Heart left ventricle (tissue), 13 donors: ENCODE measurements at regions not wholly inside any gene's neighbourhood (a gene's known extent, or its start where the extent isn't known, plus 50 kb on each side); places are given as distances from the start of the nearest gene placed in this dataset.

Experiments
- CTCF ChIP-seq, 12 donors: fragments of 200-600 bp; sonication (generic) in 4 of 12; IDR thresholded peaks; one replicate each; pipeline versions ENCODE4 v1.5.0 to v1.8.0; 2018 to 2022; ENCODE audit warnings: antibody characterized with exemption in 12 of 12, mild to moderate bottlenecking in 5 of 12
- POLR2A ChIP-seq, 2 donors: fragments of 450-650 bp; IDR thresholded peaks; one replicate each; pipeline ENCODE4 v1.6.1; 2017; ENCODE audit warnings: antibody characterized with exemption in 2 of 2, mild to moderate bottlenecking in 2 of 2, moderate library complexity in 2 of 2
- donor health status: ischemic (EF 13 %, LVEDD 7.1; RV severe dilation, severe dysfunction).
- donor health status: DM: no; HTN: yes; CAD: no.
- donor health status: DM: no; HTN: no; CAD: no.
- donor health status: ischemic (EF 25% LVEDD 6.9; RV normal size, moderate dysfunction).
- donor health status: ischemic (EF 25% LVEDD 5.7; RV mildly dilated, moderate dysfunction).
- donor health status: ischemic (EF 35%, LVEDD 5.7; RV mildly dilated, moderate dysfunction).
- donor health status: nonischemic (EF 11% LVEDD 7.7; RV severe dilation, severe dysfunction).
- donor health status: DM: yes; HTN: yes; CAD: no.
- donor health status: PGD.
- donor health status: ischemic (EF 29% LVEDD 5.4; RV normal size, mild dysfunction).
- donor health status: nonischemic (EF 23%, LVEDD 6.1; RV moderate dilation, normal function).

GRCh38 chr21:39084979-39085729 lies 98.1 kb downstream of the PSMG1 start:
- no peak for TF ChIP-seq POLR2A (IDR thresholded peaks at IDR 0.05)
- no peak for TF ChIP-seq CTCF (IDR thresholded peaks at IDR 0.05)
